RWPE2 (cell line): ENCODE measurements at regions not wholly inside any gene's neighbourhood (a gene's known extent, or its start where the extent isn't known, plus 50 kb on each side); places are given as distances from the start of the nearest gene placed in this dataset.

Experiments used
- ATAC-seq: fragments of 200-7000 bp; cut with Tn5 transposase; 3 replicates; pipeline ENCODE4 v1.9.1; 2021; ENCODE audit warnings: low read depth
- DNase-seq: peaks from one replicate; pipeline ENCODE4 v3.0.0-alpha.2; 2020; ENCODE audit warnings: low spot score
- H3K27ac ChIP-seq: fragments of 450-650 bp; 2 replicates; pipeline ENCODE4 v1.5.1; 2017; ENCODE audit warnings: mild to moderate bottlenecking; ENCODE audit not compliant: poor library complexity, severe bottlenecking
- H3K27me3 ChIP-seq: fragments of 250-450 bp; sonication (Bioruptor Pico); 2 replicates; pipeline ENCODE4 v1.5.1; 2021; ENCODE audit warnings: mild to moderate bottlenecking, moderate library complexity; ENCODE audit not compliant: insufficient read depth, poor library complexity, severe bottlenecking
- H3K36me3 ChIP-seq: fragments of 250-450 bp; sonication (Bioruptor Pico); 2 replicates; pipeline ENCODE4 v1.5.1; 2020; ENCODE audit warnings: low read depth, mild to moderate bottlenecking, moderate library complexity
- H3K4me1 ChIP-seq: fragments of 250-450 bp; sonication (Bioruptor Pico); 2 replicates; pipeline ENCODE4 v1.5.1; 2021; ENCODE audit warnings: mild to moderate bottlenecking, moderate library complexity; ENCODE audit not compliant: insufficient read depth, poor library complexity, severe bottlenecking
- H3K4me3 ChIP-seq: fragments of 250-450 bp; sonication (Bioruptor Pico); 2 replicates; pipeline ENCODE4 v1.5.1; 2021; ENCODE audit warnings: mild to moderate bottlenecking, moderate library complexity; ENCODE audit not compliant: severe bottlenecking
- H3K9me3 ChIP-seq: fragments of 250-450 bp; sonication (Bioruptor Pico); 2 replicates; pipeline ENCODE4 v1.5.1; 2021; ENCODE audit warnings: mild to moderate bottlenecking, moderate library complexity; ENCODE audit not compliant: severe bottlenecking
- CTCF ChIP-seq: fragments of 450-650 bp; IDR thresholded peaks from one replicate; pipeline ENCODE4 v1.5.1; 2017; ENCODE audit warnings: mild to moderate bottlenecking, moderate library complexity; ENCODE audit not compliant: poor library complexity, severe bottlenecking

GRCh38 chr5:143739746-143740145 is 72.2 kb upstream of the HMHB1 start:
- Histone ChIP-seq H3K36me3 (no peaks in the 10 kb centered on the region), H3K27ac (no peak overlapping the region), H3K9me3 (no peaks in the 10 kb centered on the region), H3K4me1 (peaks cover 3% of the 10 kb centered on the region), H3K27me3 (no peaks in the 10 kb centered on the region), H3K4me3 (no peak overlapping the region)
- no peak for TF ChIP-seq CTCF
- ATAC-seq (0 out of 3 replicates have a peak, but pooled peaks have one; percentile 40), DNase-seq (no peak)

GRCh38 chr5:143738417-143739401 is 73.3 kb upstream of the HMHB1 start:
- ATAC-seq: peak; percentile 29; the same call in 1 of the 3 replicates
- no peak for DNase-seq
- H3K27ac ChIP-seq: no peak overlapping the region
- no peaks in the 10 kb centered on the region for H3K36me3 ChIP-seq
- no peak overlapping the region for H3K4me3 ChIP-seq
- no peaks in the 10 kb centered on the region for H3K9me3 ChIP-seq
- no peak for TF ChIP-seq CTCF
- peaks cover 3% of the 10 kb centered on the region for H3K4me1 ChIP-seq
- H3K27me3 ChIP-seq: no peaks in the 10 kb centered on the region

GRCh38 chr5:143737062-143737461 is 74.9 kb upstream of the HMHB1 start:
- H3K4me3 ChIP-seq: no peak overlapping the region
- TF ChIP-seq CTCF: no peak
- H3K27ac ChIP-seq: no peak overlapping the region
- no peaks in the 10 kb centered on the region for H3K36me3 ChIP-seq
- H3K4me1 ChIP-seq: peaks cover 3% of the 10 kb centered on the region
- ATAC-seq (no peak), DNase-seq (no peak)
- H3K9me3 ChIP-seq: no peaks in the 10 kb centered on the region
- H3K27me3 ChIP-seq: no peaks in the 10 kb centered on the region

GRCh38 chr5:143734456-143734780 is 77.5 kb upstream of the HMHB1 start:
- Histone ChIP-seq H3K4me1 (peaks cover 3% of the 10 kb centered on the region), H3K36me3 (no peaks in the 10 kb centered on the region), H3K4me3 (no peak overlapping the region), H3K27ac (no peak overlapping the region), H3K27me3 (no peaks in the 10 kb centered on the region), H3K9me3 (no peaks in the 10 kb centered on the region)
- no peak for TF ChIP-seq CTCF
- no peak for DNase-seq
- 0 out of 3 replicates have a peak, but pooled peaks have one; percentile 29 for ATAC-seq
